Head of caudate nucleus (tissue), 42 donors: ENCODE measurements at regions not wholly inside any gene's neighbourhood (a gene's known extent, or its start where the extent isn't known, plus 50 kb on each side); places are given as distances from the start of the nearest gene placed in this dataset.
A peak's percentile ranks its signal among the peaks of the same experiment; 100 is the strongest.
"Not testable (repeated sequence)": the region's sequence is repeated elsewhere in the genome, so short reads cannot be mapped to it uniquely, and the experiment has no call there.

ENCODE experiments used
- DNase-seq, 42 donors: peaks; one replicate each; pipeline versions ENCODE4 v3.0.0 to v3.0.0-alpha.2; 2020 to 2021; ENCODE audit warnings: mixed read lengths in 7 of 42
- intact Hi-C: fragments of 100-400 bp; cut with DNase I; formaldehyde crosslinking; loops from one replicate; pipeline ENCODE4 v1.15.0; 2022

- intact Hi-C loops, DNase-seq: not testable (repeated sequence)
These were observed 209.9 kb downstream of the UTRN start for GRCh38 chr6:144495076-144495475.

GRCh38 chr6:144497650-144498049 lies 212.5 kb downstream of the UTRN start:
- intact Hi-C loops: no loop called here
- DNase-seq: no peak

GRCh38 chr6:144500892-144501291 lies 215.8 kb downstream of the UTRN start:
- intact Hi-C loops: no loop called here
- no peak for DNase-seq

- DNase-seq, intact Hi-C loops: not testable (repeated sequence)
These were observed 220.1 kb downstream of the UTRN start for GRCh38 chr6:144505214-144505613.

- DNase-seq, intact Hi-C loops: not testable (repeated sequence)
These were observed 220.9 kb downstream of the UTRN start for GRCh38 chr6:144506051-144506450.

- DNase-seq, intact Hi-C loops: not testable (repeated sequence)
These were observed 222.7 kb downstream of the UTRN start for GRCh38 chr6:144507772-144508312.

GRCh38 chr6:144510859-144511258 lies 225.7 kb downstream of the UTRN start:
- no peak for DNase-seq
- intact Hi-C loops: no loop called here

- DNase-seq: no peak
- intact Hi-C loops: no loop called here
These were observed 230.6 kb downstream of the UTRN start for GRCh38 chr6:144515761-144516160.

- intact Hi-C loops: no loop called here
- no peak for DNase-seq
These were observed 234.3 kb downstream of the UTRN start for GRCh38 chr6:144519426-144519825.

GRCh38 chr6:144528743-144529425 lies 243.7 kb downstream of the UTRN start:
- intact Hi-C loops: no loop called here
- DNase-seq: no peak

GRCh38 chr6:144530118-144530517 lies 245.0 kb downstream of the UTRN start:
- intact Hi-C loops: no loop called here
- no peak for DNase-seq

GRCh38 chr6:144532238-144532637 lies 247.1 kb downstream of the UTRN start:
- DNase-seq, intact Hi-C loops: not testable (repeated sequence)

GRCh38 chr6:144534180-144534579 lies 249.0 kb downstream of the UTRN start:
- intact Hi-C loops: no loop called here
- DNase-seq: no peak

GRCh38 chr6:144535630-144536029 lies 250.5 kb downstream of the UTRN start:
- intact Hi-C loops: no loop called here
- DNase-seq: no peak

GRCh38 chr6:144536079-144536478 lies 250.9 kb downstream of the UTRN start:
- no peak for DNase-seq
- intact Hi-C loops: no loop called here

GRCh38 chr6:144543006-144543871 lies 258.1 kb downstream of the UTRN start:
- DNase-seq: no peak
- intact Hi-C loops: no loop called here

GRCh38 chr6:144544266-144544830 lies 259.2 kb downstream of the UTRN start:
- intact Hi-C loops: no loop called here
- DNase-seq: peak in 29 of 42 donors; percentile 9 to 65 (median 37)

GRCh38 chr6:144546807-144547206 lies 261.7 kb downstream of the UTRN start:
- DNase-seq: no peak
- intact Hi-C loops: no loop called here

GRCh38 chr6:144547409-144547808 lies 262.3 kb downstream of the UTRN start:
- intact Hi-C loops: no loop called here
- no peak for DNase-seq

GRCh38 chr6:144548536-144548935 lies 263.4 kb downstream of the UTRN start:
- DNase-seq: peak in 1 of 42 donors; percentile 8
- intact Hi-C loops: no loop called here
